ENCODE measurements at regions not wholly inside any gene's neighbourhood (a gene's known extent, or its start where the extent isn't known, plus 50 kb on each side); places are given as distances from the start of the nearest gene placed in this dataset.
A peak's percentile ranks its signal among the peaks of the same experiment; 100 is the strongest.
"Not testable (repeated sequence)": the region's sequence is repeated elsewhere in the genome, so short reads cannot be mapped to it uniquely, and the experiment has no call there.

GRCh38 chr2:87075054-87075790, 53.6 kb upstream of the PLGLB1 start:
- peak; percentile 51 for DNase-seq
- ATAC-seq: not testable (repeated sequence)

GRCh38 chr2:87075791-87076252, 54.2 kb upstream of the PLGLB1 start:
- DNase-seq: peak; percentile 63

GRCh38 chr2:87076253-87077123, 54.8 kb upstream of the PLGLB1 start:
- ATAC-seq: peak; percentile 95
- peak; percentile 93 for DNase-seq

More at GRCh38 chr2:87075791-87076252, 54.2 kb upstream of the PLGLB1 start:
- ATAC-seq: peak; percentile 21

GRCh38 chr2:87077124-87077446, 55.4 kb upstream of the PLGLB1 start:
- peak; percentile 5 for ATAC-seq
- not testable (repeated sequence) for DNase-seq

- not testable (repeated sequence) for ATAC-seq, DNase-seq
These were observed 60.1 kb upstream of the PLGLB1 start for GRCh38 chr2:87081727-87082126.

- DNase-seq, ATAC-seq: not testable (repeated sequence)
These were observed 66.4 kb upstream of the PLGLB1 start for GRCh38 chr2:87088079-87088478.

- not testable (repeated sequence) for ATAC-seq, DNase-seq
These were observed 67.8 kb upstream of the PLGLB1 start for GRCh38 chr2:87089401-87089800.

- not testable (repeated sequence) for ATAC-seq
These were observed 71.6 kb upstream of the PLGLB1 start for GRCh38 chr2:87093252-87093651.

GRCh38 chr2:87093937-87094529, 72.4 kb upstream of the PLGLB1 start:
- not testable (repeated sequence) for DNase-seq, ATAC-seq

More at GRCh38 chr2:87093252-87093651, 71.6 kb upstream of the PLGLB1 start:
- DNase-seq: not testable (repeated sequence)

GRCh38 chr2:87095804-87096203, 74.2 kb upstream of the PLGLB1 start:
- not testable (repeated sequence) for DNase-seq, ATAC-seq

GRCh38 chr2:87128761-87129553, 107.3 kb upstream of the PLGLB1 start:
- ATAC-seq: peak; percentile 89

GRCh38 chr2:87132577-87132976, 110.9 kb upstream of the PLGLB1 start:
- not testable (repeated sequence) for DNase-seq, ATAC-seq

More at GRCh38 chr2:87128761-87129553, 107.3 kb upstream of the PLGLB1 start:
- not testable (repeated sequence) for DNase-seq

GRCh38 chr2:87151835-87152493, 130.3 kb upstream of the PLGLB1 start:
- DNase-seq: not testable (repeated sequence)
- peak; percentile 23 for ATAC-seq

GRCh38 chr2:87174454-87174853, 152.8 kb upstream of the PLGLB1 start:
- not testable (repeated sequence) for DNase-seq, ATAC-seq

- ATAC-seq, DNase-seq: not testable (repeated sequence)
These were observed 161.7 kb upstream of the PLGLB1 start for GRCh38 chr2:87183373-87183772.

- not testable (repeated sequence) for DNase-seq, ATAC-seq
These were observed 162.6 kb upstream of the PLGLB1 start for GRCh38 chr2:87184260-87184659.

GRCh38 chr2:87189214-87189613, 167.6 kb upstream of the PLGLB1 start:
- not testable (repeated sequence) for ATAC-seq, DNase-seq

- peak; percentile 94 for ATAC-seq
- not testable (repeated sequence) for DNase-seq
These were observed 171.7 kb upstream of the PLGLB1 start for GRCh38 chr2:87193336-87193735.

- DNase-seq, ATAC-seq: not testable (repeated sequence)
These were observed 172.8 kb upstream of the PLGLB1 start for GRCh38 chr2:87194254-87194999.
